ENCODE measurements at regions not wholly inside any gene's neighbourhood (a gene's known extent, or its start where the extent isn't known, plus 50 kb on each side); places are given as distances from the start of the nearest gene placed in this dataset.

GRCh38 chr2:188762151-188762550 lies 212.0 kb upstream of the COL3A1 start:
- DNase-seq (ENCODE audit: low spot score), result no peak

More at GRCh38 chr2:188762151-188762550, 212.0 kb upstream of the COL3A1 start:
- Mint-ChIP-seq H3K9me3 (no peaks in the 10 kb centered on the region; the same call in 2 of the 3 replicates), H3K4me1 (no peaks in the 10 kb centered on the region), H3K27me3 (ENCODE audit: insufficient read depth, low read depth, poor library complexity) (peaks cover 2% of the 10 kb centered on the region), H3K4me3 (no peak overlapping the region), H3K36me3 (ENCODE audit: low read depth) (no peaks in the 10 kb centered on the region), H3K27ac (no peak overlapping the region)
- no peaks in the 10 kb centered on the region for H3F3A ChIP-seq (replicated peaks; ENCODE audit: low read depth)
- no peaks in the 10 kb centered on the region for H4K20me1 ChIP-seq (replicated peaks; ENCODE audit: insufficient read depth)
- no peaks in the 10 kb centered on the region for H3K36me3 ChIP-seq (ENCODE audit: insufficient read depth)
- no peaks in the 10 kb centered on the region for H3K27me3 ChIP-seq (ENCODE audit: insufficient read depth)
- no peak for ATAC-seq
- H2AFZ ChIP-seq, result no peak overlapping the region
- no peaks in the 10 kb centered on the region for H3K4me1 ChIP-seq (ENCODE audit: insufficient read depth)
- H3K4me2 ChIP-seq, result no peak overlapping the region
- TF ChIP-seq NANOG (IDR thresholded peaks at IDR 0.05; ENCODE audit: borderline replicate concordance) (no peak), JUNB (IDR thresholded peaks at IDR 0.05; ENCODE audit: unreplicated experiment) (no peak), CTCF (conservative IDR thresholded peaks at IDR 0.05; ENCODE audit: low read depth in 2 of 2) (no peak), EZH2phosphoT487 (IDR thresholded peaks at IDR 0.05; ENCODE audit: unreplicated experiment) (no peak), REST (IDR thresholded peaks at IDR 0.05; ENCODE audit: unreplicated experiment) (no peak), ZNF114 (CRISPR knock-in tag; IDR thresholded peaks at IDR 0.05) (no peak), EZH2 (IDR thresholded peaks at IDR 0.05; ENCODE audit: low read depth, unreplicated experiment) (no peak)
- H3K79me2 ChIP-seq (replicated peaks; ENCODE audit: insufficient read depth), result no peaks in the 10 kb centered on the region
- H3K27ac ChIP-seq (ENCODE audit: low read depth), result no peak overlapping the region
- H3K4me3 ChIP-seq, result no peak overlapping the region
- no peaks in the 10 kb centered on the region for H3K9me2 ChIP-seq (ENCODE audit: insufficient read depth)
